Stimulated activated CD4-positive, alpha-beta T cell treated with anti-CD3 and anti-CD28 coated beads, Interleukin-15, amount 100 ng/mL, for 1 hour (primary cell): ENCODE measurements at regions not wholly inside any gene's neighbourhood (a gene's known extent, or its start where the extent isn't known, plus 50 kb on each side); places are given as distances from the start of the nearest gene placed in this dataset.

Experiments used
- DNase-seq, 2 donors: peaks; one replicate each; pipeline ENCODE4 v3.0.0-alpha.2; 2020; ENCODE audit warnings: low read depth in 1 of 2, low spot score in 1 of 2

DNA sequence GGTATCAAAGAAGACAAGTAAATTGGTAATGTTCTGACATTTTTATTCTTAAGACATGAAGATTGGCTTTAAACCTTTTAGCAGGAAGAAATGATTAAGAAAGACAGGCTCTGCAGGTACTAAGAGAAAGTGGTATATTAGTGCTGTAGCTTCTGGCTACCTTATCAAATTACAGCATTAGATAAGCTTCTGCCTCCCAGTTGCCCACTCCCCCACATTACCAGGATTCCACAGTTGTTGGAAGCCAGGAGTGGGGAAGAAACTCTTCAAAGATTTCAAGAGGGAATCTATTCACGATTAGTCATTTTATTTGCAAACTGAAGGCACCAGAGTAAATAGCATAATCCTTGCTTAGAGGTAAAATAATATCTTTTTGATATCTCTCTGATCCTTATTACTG lies 274.9 kb downstream of the LMO4 start:
- DNase-seq, result no peak

GRCh38 chr1:87612956-87613355 lies 284.3 kb downstream of the LMO4 start:
- no peak for DNase-seq

GRCh38 chr1:87615491-87615890 lies 286.8 kb downstream of the LMO4 start:
- DNase-seq, result no peak

- DNase-seq, result no peak
Measured at GRCh38 chr1:87615901-87616300, 287.2 kb downstream of the LMO4 start.

DNA sequence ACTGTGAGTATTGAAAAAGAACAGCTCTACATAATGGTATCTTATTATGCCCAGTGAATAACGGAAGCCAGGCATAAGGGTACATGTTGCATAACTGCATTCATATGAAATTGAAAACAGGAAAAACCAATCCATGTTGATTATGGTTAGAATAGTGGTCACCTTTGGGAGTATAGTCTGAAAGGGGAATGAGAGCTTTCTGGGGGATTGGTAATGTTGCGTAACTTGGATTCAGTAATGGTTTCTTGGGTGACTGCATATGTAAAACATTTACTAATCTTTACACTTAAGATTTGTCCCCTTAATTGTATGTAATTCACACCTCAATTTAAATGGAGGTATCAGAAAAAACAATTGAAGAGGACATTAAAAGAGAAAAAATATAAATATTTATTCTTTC lies 292.1 kb downstream of the LMO4 start:
- DNase-seq, result no peak

GRCh38 chr1:87629673-87630072 lies 301.0 kb downstream of the LMO4 start:
- no peak for DNase-seq

DNA sequence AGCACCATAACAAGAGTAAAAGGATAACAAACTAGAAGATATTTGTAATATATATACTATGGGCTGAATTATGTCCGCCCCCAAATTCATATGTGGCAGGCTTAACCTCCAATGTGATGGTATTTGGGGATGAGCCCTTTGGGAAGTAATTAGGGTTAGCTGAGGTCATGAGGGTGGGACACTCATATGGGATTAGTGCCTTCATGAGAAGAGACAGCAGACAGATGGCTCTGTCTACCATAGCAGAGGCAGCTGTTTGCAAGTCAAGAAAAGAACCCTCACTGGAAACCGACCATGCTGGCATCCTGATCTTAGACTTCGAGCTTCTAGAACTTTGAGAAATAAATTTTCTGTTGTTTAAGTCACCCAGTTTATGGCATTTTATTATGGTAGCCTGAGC lies 303.6 kb downstream of the LMO4 start:
- DNase-seq, result no peak

DNA sequence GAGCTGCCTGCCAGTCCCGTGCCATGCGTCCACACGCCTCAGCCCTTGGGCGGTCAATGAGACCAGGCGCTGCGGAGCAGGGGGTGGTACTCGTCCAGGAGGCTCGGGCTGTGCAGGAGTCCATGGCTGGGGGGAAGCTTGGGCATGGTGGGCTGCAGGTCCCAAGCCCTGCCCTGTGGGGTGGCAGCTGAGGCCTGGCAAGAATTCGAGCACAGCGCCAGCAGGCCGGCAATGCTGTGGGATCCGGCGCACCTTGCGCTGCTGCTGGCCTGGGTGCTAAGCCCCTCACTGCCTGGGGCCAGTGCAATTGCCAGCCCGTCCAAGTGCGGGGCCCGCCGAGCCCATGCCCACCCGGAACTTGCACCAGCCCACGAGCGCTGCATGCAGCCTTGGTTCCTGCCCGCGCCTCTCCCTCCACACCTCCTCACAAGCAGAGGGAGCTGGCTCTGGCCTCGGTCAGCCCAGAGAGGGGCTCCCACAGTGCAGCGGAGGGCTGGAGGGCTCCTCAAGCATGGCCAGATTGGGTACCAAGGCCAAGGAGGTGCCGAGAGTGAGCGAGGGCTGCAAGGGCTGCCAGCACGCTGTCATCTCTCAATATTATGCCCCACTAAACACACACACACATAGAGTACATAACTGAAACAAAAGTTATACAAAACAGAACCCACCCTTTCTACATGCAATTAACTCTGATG lies 307.7 kb downstream of the LMO4 start:
- DNase-seq, result no peak

- no peak for DNase-seq
Measured at GRCh38 chr1:87638636-87639035, 310.0 kb downstream of the LMO4 start.

DNA sequence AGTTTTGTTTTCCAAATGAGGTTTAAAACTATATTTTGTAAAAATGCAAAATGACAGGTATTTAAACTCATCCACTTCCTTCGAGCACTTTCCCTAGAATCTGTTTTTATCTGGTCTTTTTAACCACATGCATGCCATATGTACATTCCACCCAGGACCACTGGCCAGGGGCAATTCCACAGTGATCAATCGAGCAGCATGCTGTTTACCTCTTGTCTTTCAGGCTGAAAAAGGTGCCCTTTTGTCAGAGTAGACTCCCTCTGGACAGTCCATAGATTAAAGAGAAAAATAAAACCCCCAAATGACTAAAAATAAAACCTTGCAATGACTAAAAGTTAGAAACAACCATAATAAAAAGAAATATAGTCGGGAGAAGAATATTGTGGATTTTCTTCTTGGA lies 313.3 kb downstream of the LMO4 start:
- DNase-seq, result no peak

- DNase-seq, result no peak
Measured at GRCh38 chr1:87642581-87643221, 314.0 kb downstream of the LMO4 start.

DNA sequence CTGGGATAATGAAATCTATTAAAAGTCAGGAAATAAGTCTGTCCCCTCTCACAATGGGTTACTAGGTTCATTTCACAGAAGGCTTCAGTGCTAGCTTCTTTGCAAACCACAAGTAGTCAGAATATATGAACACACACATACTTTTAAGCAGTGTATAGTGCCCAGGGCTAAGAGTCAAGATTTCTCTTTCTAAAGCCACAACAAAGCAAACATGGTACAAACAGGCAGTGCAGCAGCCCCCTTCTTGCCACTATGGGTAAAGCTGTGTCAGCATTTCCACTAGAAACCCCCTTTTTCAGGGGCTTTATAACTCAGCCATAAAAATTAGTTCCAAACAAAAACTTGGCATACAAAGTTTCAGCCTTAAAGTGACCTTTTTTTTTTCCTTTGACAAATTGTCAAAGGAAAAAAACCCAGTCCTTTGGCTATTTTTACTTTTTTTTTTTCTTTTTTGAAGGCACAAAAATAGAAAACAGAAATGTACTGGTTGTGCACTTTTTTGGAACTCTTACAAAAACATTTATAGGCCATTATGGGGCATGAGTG lies 315.4 kb downstream of the LMO4 start:
- DNase-seq, result no peak

GRCh38 chr1:87644579-87645190 lies 316.0 kb downstream of the LMO4 start:
- DNase-seq, result no peak

GRCh38 chr1:87647430-87648177 lies 318.9 kb downstream of the LMO4 start:
- no peak for DNase-seq

DNA sequence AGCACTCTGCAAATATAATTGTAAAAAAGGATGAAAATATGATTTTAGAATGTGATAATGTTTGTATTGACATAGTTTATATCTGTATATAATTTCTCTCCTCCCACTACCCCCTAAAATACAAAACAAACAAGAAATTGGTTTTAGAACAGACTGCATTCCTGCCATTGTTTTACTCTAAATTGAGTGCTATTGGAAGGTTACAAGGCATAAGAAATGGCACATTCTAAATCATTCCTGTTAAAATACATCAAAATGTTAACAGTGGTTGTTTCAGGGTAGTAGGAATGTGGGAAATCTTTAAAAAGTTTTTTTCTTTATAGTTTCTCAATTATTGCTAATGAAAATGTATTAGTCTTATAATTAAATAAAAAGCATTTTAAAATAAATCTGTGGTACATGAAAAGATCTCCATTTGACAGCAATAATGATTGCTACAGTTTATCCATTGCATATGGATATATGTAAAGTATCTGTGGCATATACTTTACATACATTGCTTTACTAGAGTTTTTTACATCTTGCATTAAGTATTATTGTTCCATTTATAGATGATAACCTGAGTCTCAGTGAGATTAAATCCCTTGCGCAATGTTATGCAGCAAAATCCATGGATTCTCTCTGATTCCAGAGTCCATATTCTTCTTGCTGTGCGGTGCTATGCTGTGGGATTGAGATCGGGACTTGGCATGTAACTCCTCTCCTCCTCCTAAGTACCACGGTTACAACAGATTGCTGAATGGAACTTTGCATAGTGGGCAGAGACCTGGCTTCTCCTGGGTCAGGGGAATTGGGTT lies 319.8 kb downstream of the LMO4 start:
- DNase-seq, result no peak

DNA sequence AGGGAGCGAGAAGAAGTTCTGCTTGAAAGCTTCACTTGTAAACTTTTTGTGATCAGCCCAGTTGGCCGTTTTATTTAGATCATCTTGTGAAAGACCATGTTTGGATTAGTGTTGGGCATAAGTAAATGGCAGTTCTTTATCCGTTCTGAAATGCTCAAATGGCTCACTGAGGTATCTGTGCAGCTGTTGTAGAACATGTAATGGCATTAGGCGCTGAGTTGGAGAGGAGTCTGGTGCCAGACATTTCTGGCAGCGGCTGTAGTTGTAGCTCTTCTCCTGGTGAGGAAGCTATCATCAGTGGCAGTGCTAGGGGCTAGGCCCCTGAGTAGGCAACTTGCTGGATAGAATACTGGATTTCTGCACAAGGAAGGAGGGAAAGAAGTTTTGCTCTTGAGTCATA lies 321.6 kb downstream of the LMO4 start:
- no peak for DNase-seq

GRCh38 chr1:87652176-87652575 lies 323.5 kb downstream of the LMO4 start:
- DNase-seq, result no peak

GRCh38 chr1:87665151-87665550 lies 336.5 kb downstream of the LMO4 start:
- no peak for DNase-seq

- DNase-seq, result no peak
Measured at GRCh38 chr1:87666681-87667080, 338.0 kb downstream of the LMO4 start.

GRCh38 chr1:87669674-87670073 lies 341.0 kb downstream of the LMO4 start:
- no peak for DNase-seq

DNA sequence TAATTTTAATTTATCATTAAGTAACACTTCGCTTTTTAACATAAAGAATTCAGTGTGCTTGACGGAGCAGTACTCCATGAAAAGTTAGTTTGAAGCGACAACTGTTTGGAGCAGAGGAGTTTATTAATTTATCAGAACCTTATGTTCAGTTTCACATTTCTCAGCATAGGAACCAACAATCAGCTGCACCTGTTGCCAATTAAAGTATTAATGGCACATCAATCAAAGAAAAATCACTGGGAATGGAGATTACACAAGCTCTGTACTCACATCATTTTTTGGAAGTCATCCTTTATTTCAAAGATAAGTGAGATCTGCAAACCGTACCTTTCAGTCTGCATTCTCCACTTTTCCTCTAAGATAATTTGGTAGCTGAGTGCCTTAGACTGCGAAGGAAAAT lies 344.6 kb downstream of the LMO4 start:
- DNase-seq, result no peak
